ENCODE measurements at regions not wholly inside any gene's neighbourhood (a gene's known extent, or its start where the extent isn't known, plus 50 kb on each side); places are given as distances from the start of the nearest gene placed in this dataset.

- no peak for DNase-seq (ENCODE audit: low spot score)
Measured at GRCh38 chr10:130370721-130371120, 234.5 kb downstream of the GLRX3 start.

- DNase-seq (ENCODE audit: low spot score): no peak
Measured at GRCh38 chr10:130371156-130371555, 235.0 kb downstream of the GLRX3 start.

- no peak for DNase-seq (ENCODE audit: low spot score)
Measured at GRCh38 chr10:130371666-130372065, 235.5 kb downstream of the GLRX3 start.

- no peak for DNase-seq (ENCODE audit: low spot score)
Measured at GRCh38 chr10:130372222-130372621, 236.0 kb downstream of the GLRX3 start.

- no peak for DNase-seq (ENCODE audit: low spot score)
Measured at GRCh38 chr10:130372866-130373265, 236.7 kb downstream of the GLRX3 start.

DNA sequence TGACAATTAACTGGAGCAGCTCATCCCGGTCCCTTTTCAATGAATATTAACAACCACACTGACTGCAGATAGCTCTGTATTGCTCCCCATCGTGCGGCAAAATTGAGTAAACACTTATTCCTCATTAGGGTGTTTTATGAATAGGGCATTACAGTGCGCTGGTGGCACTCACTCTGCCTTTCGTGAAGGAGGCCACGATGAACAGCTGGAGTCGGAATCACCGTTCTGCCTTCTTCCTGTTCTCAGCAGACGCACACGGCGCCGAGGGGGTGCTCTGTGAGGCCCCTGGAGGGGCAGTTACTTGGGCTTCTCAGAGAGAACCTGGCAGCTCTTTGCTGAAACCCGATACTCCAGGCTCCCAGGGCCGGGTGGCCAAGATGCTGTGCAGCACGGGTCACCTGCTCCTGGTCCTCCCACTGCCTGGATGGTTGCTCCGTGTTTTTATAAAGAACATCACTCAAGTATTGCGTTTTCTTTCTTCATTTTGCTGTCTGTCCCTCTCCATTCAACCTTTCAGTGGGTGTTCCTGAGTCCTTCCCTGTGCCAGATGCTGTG is 241.9 kb downstream of the GLRX3 start:
- DNase-seq (ENCODE audit: low spot score): no peak

DNA sequence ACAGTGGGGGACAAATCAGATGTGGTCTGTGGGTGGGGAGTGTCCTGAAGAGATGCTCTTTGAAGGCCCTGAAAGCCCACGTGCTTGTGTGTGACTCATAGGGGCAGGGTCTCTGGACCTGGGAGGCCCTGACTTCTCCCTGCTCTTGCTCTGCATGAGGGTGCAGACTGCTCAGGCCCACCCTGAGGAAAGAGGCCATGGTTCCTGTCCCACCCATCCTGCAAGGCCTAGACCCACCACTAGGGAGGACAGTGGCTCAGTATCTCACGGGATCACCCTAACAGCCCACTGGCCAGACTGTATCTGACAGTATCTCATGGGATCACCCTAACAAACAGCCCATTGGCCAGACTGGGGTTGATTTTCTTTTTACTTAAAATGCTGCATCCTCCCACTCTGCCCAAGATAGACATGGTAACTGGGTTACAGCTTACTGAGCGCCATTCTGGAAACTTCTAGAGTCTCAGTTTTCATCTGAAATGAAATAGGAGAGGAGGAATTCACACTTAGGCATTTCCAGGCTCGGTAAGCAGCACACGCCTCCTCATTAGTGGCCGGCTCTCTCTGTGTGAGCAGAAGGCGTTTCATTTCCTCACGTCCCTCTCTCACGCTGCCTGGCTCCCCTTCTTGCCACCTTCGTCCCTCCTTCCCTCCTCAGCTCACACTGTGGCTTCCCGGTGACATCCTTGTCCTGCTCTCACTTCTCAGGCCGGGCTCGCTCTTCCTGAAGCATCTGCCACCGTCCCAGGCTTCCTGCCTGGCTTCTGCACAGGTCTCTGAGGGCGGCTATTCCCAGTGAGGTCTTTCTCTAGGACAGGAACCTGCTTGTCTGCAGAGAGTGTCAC is 242.6 kb downstream of the GLRX3 start:
- DNase-seq (ENCODE audit: low spot score): no peak

DNA sequence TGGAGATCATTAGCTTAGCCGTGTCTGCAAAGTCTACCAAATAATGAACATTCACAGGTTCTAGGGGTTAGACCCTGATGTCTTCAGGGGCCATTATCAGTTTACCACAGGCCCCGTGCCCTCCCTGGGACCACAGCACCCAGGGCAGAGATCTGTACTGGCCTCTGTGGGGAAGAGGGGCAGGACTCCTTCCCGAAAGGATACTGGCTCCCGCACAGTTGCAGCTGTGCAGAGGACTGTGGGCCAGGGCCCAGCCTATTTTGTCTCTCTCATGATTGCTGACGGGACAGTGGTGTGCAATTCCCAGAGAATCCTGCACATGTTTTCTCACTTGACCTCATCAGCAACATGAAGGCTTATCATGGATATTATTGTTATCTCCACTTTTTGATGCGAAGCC is 243.9 kb downstream of the GLRX3 start:
- DNase-seq (ENCODE audit: low spot score): no peak

DNA sequence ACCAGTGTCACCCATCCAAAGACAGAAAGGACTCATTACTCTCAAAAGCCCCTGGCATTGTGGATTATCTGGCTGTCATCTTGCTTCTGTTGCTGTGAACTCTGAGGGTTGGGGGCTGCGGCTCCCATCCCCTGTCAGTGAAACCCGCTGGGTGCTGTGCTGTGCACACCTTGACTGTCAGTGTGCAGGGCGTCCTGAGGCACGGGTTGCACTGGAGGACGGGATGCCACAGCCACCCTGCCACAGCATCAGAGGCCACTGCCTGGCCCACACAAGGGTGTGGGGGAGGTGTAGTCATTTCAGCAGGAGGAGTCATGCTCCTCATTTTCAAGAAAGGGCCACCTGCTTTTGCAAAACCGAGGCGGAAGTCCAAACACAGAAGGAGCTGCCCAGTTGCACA is 245.8 kb downstream of the GLRX3 start:
- DNase-seq (ENCODE audit: low spot score): no peak

DNA sequence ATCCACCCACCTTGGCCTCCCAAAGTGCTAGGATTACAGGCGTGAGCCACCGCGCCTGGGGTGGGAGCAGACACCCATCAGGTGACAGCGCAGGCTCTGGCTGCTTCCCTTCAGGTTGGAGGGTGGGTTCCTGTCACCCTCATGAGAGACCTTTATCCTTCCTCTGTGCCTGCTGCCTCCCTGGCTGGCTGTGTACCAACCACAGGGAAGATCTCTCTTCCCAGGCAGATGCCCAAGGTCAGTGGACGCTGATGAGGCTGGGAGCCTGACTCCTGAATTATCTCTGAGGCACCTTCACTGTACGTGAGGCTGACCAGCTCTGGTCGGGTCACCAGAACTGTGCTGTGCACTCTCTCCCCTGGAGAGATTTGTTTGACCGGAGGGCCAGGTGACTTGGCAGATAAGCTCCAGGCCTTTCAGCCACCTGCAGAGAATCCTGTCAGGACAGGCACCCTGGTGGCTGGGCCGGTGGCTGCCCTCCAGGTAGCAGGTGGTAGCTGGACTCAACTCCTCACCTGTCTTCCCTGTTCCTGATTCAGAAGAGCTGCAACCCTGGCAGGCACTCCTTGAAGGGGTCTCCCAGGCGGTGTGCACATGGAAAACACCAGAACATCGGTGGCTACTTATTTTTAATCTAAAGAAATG is 251.9 kb downstream of the GLRX3 start:
- no peak for DNase-seq (ENCODE audit: low spot score)

- no peak for DNase-seq (ENCODE audit: low spot score)
Measured at GRCh38 chr10:130388746-130389145, 252.6 kb downstream of the GLRX3 start.

DNA sequence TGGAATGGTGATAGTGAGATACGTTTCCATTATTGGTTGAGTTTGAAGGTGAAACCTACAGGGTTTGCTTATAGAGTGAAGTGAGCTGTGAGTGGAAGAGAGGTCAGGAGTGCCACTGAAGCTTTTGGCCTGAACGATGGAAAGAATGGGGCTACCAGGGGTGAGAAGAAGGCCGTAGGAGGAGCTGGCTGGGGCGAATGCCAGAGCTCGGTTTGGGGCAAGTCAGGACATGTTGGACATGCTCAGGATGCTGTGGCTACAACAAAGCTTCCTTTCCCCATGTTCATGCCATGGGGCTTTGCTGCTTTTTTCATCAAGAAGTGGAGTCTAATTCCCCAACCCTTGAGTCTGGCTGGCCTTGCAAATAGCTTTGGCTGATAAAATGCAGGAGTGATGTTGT is 253.7 kb downstream of the GLRX3 start:
- no peak for DNase-seq (ENCODE audit: low spot score)

DNA sequence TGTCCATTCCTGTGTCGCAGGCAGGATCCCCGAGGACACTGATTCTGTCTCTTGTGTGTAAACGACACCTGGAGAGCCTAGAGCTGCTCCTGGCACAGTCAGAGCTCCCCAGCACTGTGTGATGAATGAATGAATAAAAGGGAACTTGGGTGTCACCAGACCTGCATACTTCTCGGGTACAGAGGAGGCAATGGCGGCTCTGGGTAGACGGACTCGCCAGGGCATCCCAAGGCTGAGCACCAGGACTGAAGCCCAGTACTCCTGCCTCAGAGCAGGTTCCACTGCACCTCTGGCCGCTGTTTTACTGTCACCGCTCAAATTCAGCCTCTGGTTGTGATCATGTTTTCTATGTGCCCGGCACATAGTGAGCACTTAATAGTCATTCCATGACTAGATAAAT is 255.8 kb downstream of the GLRX3 start:
- DNase-seq (ENCODE audit: low spot score): no peak

GRCh38 chr10:130393342-130393741 is 257.2 kb downstream of the GLRX3 start:
- no peak for DNase-seq (ENCODE audit: low spot score)

GRCh38 chr10:130394832-130395231 is 258.6 kb downstream of the GLRX3 start:
- DNase-seq (ENCODE audit: low spot score): no peak

DNA sequence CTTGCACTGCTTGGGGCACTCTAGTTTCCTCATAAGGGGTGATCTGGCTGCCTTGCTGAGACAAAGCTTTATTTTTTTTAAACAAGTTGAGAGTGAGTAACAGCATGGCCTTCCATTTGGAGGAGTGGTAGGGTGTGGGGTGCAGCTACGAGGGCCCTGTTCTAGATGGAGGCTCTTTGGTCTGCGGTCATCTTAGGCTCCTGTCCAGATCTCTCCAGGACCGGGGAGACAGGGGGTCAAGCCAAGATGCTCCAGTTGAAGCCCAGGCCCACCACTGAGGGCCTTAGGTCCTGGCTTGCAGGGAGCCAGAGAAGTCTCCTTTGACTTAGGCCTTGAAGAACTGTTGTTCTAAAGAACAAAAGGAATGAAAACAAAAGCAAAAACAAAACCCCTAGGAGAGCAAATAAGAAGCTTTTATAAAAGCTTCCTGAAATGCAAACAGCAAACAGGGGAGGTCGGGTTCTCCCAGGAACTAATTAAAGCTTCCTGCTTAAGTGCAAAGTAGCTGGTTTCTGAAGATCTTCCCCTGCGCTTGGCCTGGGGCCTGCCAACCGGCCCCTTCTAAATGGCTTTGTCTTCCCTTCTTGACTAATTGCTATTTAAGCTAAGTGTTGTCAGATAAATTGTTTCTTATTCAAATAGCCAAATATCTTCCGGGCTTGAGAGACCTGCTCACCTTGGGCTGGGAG is 259.2 kb downstream of the GLRX3 start:
- no peak for DNase-seq (ENCODE audit: low spot score)

GRCh38 chr10:130396044-130396443 is 259.9 kb downstream of the GLRX3 start:
- DNase-seq (ENCODE audit: low spot score): no peak

- no peak for DNase-seq (ENCODE audit: low spot score)
Measured at GRCh38 chr10:130398090-130398994, 262.2 kb downstream of the GLRX3 start.

- DNase-seq (ENCODE audit: low spot score): no peak
Measured at GRCh38 chr10:130399425-130399950, 263.3 kb downstream of the GLRX3 start.

- DNase-seq (ENCODE audit: low spot score): no peak
Measured at GRCh38 chr10:130400890-130401289, 264.7 kb downstream of the GLRX3 start.

All from umbilical cord (tissue), 1 donor.